ENCODE measurements at regions not wholly inside any gene's neighbourhood (a gene's known extent, or its start where the extent isn't known, plus 50 kb on each side); places are given as distances from the start of the nearest gene placed in this dataset.

GRCh38 chr5:98498028-98498427, 275.4 kb upstream of the RGMB start:
- H3K4me3 ChIP-seq, result no peak overlapping the region
- H3K9me3 ChIP-seq, result no peaks in the 10 kb centered on the region
- no peaks in the 10 kb centered on the region for H3K36me3 ChIP-seq
- no peak overlapping the region for H3K27ac ChIP-seq
- intact Hi-C loops (cut with DNase I), result no loop called here
- DNase-seq (ENCODE audit: extremely low spot score in 2 of 2), result no peak
- TF ChIP-seq POLR2AphosphoS5 (IDR thresholded peaks at IDR 0.05; ENCODE audit: insufficient read depth in 1 of 2, low read depth in 1 of 2) (no peak), CTCF (IDR thresholded peaks at IDR 0.05) (no peak), POLR2A (IDR thresholded peaks at IDR 0.05) (no peak)
- H3K4me1 ChIP-seq, result no peaks in the 10 kb centered on the region
- no peaks in the 10 kb centered on the region for H3K27me3 ChIP-seq

- no peak for TF ChIP-seq POLR2A (IDR thresholded peaks at IDR 0.05)
- TF ChIP-seq CTCF (IDR thresholded peaks at IDR 0.05), result no peak
- no peak for TF ChIP-seq POLR2AphosphoS5 (IDR thresholded peaks at IDR 0.05; ENCODE audit: insufficient read depth in 1 of 2, low read depth in 1 of 2)
- Histone ChIP-seq H3K9me3 (no peaks in the 10 kb centered on the region), H3K4me1 (no peaks in the 10 kb centered on the region), H3K4me3 (no peak overlapping the region), H3K27ac (no peak overlapping the region), H3K27me3 (no peaks in the 10 kb centered on the region), H3K36me3 (no peaks in the 10 kb centered on the region)
- no peak for DNase-seq (ENCODE audit: extremely low spot score in 2 of 2)
- intact Hi-C loops (cut with DNase I), result no loop called here
Observed at GRCh38 chr5:98499892-98500291, 273.6 kb upstream of the RGMB start.

- H3K36me3 ChIP-seq, result peaks cover 0 to 3% of the 10 kb centered on the region in 2 donors
- DNase-seq (ENCODE audit: extremely low spot score in 2 of 2), result no peak
- intact Hi-C loops (cut with DNase I), result no loop called here
- H3K27ac ChIP-seq, result no peak overlapping the region
- H3K4me1 ChIP-seq, result no peaks in the 10 kb centered on the region
- H3K4me3 ChIP-seq, result no peak overlapping the region
- no peaks in the 10 kb centered on the region for H3K27me3 ChIP-seq
- TF ChIP-seq CTCF (IDR thresholded peaks at IDR 0.05) (no peak), POLR2A (IDR thresholded peaks at IDR 0.05) (no peak), POLR2AphosphoS5 (IDR thresholded peaks at IDR 0.05; ENCODE audit: insufficient read depth in 1 of 2, low read depth in 1 of 2) (no peak)
- no peaks in the 10 kb centered on the region for H3K9me3 ChIP-seq
Observed at GRCh38 chr5:98500811-98501210, 272.7 kb upstream of the RGMB start.

GRCh38 chr5:98503616-98504015, 269.8 kb upstream of the RGMB start:
- Histone ChIP-seq H3K9me3 (no peaks in the 10 kb centered on the region), H3K27ac (no peak overlapping the region)
- intact Hi-C loops (cut with DNase I), result no loop called here

GRCh38 chr5:98504505-98504904, 269.0 kb upstream of the RGMB start:
- H3K4me3 ChIP-seq, result no peak overlapping the region
- H3K36me3 ChIP-seq, result peaks cover 0 to 4% of the 10 kb centered on the region in 2 donors
- DNase-seq (ENCODE audit: extremely low spot score in 2 of 2), result no peak
- no peak overlapping the region for H3K27ac ChIP-seq
- H3K27me3 ChIP-seq, result no peaks in the 10 kb centered on the region
- TF ChIP-seq CTCF (IDR thresholded peaks at IDR 0.05) (no peak), POLR2A (IDR thresholded peaks at IDR 0.05) (no peak), POLR2AphosphoS5 (IDR thresholded peaks at IDR 0.05; ENCODE audit: insufficient read depth in 1 of 2, low read depth in 1 of 2) (no peak)
- intact Hi-C loops (cut with DNase I), result no loop called here
- no peaks in the 10 kb centered on the region for H3K9me3 ChIP-seq
- no peaks in the 10 kb centered on the region for H3K4me1 ChIP-seq

More at GRCh38 chr5:98503616-98504015, 269.8 kb upstream of the RGMB start:
- H3K27me3 ChIP-seq, result no peaks in the 10 kb centered on the region
- H3K36me3 ChIP-seq, result peaks cover 0 to 4% of the 10 kb centered on the region in 2 donors
- no peaks in the 10 kb centered on the region for H3K4me1 ChIP-seq
- TF ChIP-seq POLR2A (IDR thresholded peaks at IDR 0.05) (no peak), CTCF (IDR thresholded peaks at IDR 0.05) (no peak), POLR2AphosphoS5 (IDR thresholded peaks at IDR 0.05; ENCODE audit: insufficient read depth in 1 of 2, low read depth in 1 of 2) (no peak)
- H3K4me3 ChIP-seq, result no peak overlapping the region
- no peak for DNase-seq (ENCODE audit: extremely low spot score in 2 of 2)
